Thoracic aorta (tissue), 2 donors: ENCODE measurements at regions not wholly inside any gene's neighbourhood (a gene's known extent, or its start where the extent isn't known, plus 50 kb on each side); places are given as distances from the start of the nearest gene placed in this dataset.
"Not testable (repeated sequence)": the region's sequence is repeated elsewhere in the genome, so short reads cannot be mapped to it uniquely, and the experiment has no call there.

ENCODE experiments used
- ATAC-seq: fragments of 150-250 bp; one replicate; pipeline ENCODE4 v1.8.0; 2017; ENCODE audit warnings: low read depth; ENCODE audit not compliant: insufficient number of reproducible peaks, low FRiP score
- DNase-seq: peaks from one replicate; pipeline ENCODE4 v3.0.0-alpha.2; 2020; ENCODE audit warnings: low spot score
- H3K27ac ChIP-seq, 2 donors: fragments of 200-600 bp; sonication (generic); 1 replicate in 1 of 2; 2 replicates in 1 of 2; pipeline ENCODE4 v1.5.1; 2016; ENCODE audit warnings: mild to moderate bottlenecking in 2 of 2, moderate library complexity in 2 of 2
- H3K27me3 ChIP-seq: fragments of 200-600 bp; sonication (generic); replicated peaks from 2 replicates; pipeline ENCODE4 v1.6.0; 2016; ENCODE audit warnings: mild to moderate bottlenecking; ENCODE audit not compliant: insufficient read depth
- H3K36me3 ChIP-seq: fragments of 200-600 bp; sonication (generic); one replicate; pipeline ENCODE4 v1.5.1; 2016
- H3K4me1 ChIP-seq, 2 donors: fragments of 200-600 bp; sonication (generic); 1 replicate in 1 of 2; 2 replicates in 1 of 2; pipeline versions ENCODE4 v1.5.1 to v1.6.0; 2016; ENCODE audit warnings: low read depth in 2 of 2, mild to moderate bottlenecking in 1 of 2; ENCODE audit not compliant: control insufficient read depth in 1 of 2
- H3K4me3 ChIP-seq: fragments of 200-600 bp; sonication (generic); 2 replicates; pipeline ENCODE4 v1.5.1; 2016; ENCODE audit warnings: mild to moderate bottlenecking
- H3K9me3 ChIP-seq: fragments of 200-600 bp; sonication (generic); 2 replicates; pipeline ENCODE4 v1.5.1; 2016
- TF ChIP-seq, protein P1 (sequence below): fragments of 200-600 bp; sonication (generic); IDR thresholded peaks from one replicate; pipeline ENCODE4 v1.5.1; 2019; ENCODE audit warnings: antibody characterized with exemption

DNA sequence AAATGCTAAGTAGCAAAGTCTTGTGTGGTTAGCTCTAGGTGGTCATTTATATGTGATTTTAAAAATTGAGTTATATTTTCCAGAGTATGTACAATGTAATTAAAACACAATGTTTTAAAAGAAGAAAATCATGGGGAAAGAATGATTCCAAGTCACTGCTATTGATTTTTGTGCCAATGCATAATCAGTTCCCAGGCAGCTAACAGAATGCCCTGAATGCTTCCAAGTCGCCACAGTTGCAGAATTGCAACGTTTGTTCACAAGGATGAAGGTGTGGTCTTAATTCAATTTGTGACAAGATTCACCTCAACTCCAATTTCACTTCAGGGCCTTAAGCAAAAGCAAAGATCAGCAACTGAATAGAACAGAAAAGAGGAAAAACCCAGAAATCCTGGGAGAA is 200.4 kb downstream of the SPP2 start:
- DNase-seq, result no peak
- ATAC-seq, result no peak
- no peak overlapping the region for H3K4me3 ChIP-seq
- TF ChIP-seq, protein P1, sequence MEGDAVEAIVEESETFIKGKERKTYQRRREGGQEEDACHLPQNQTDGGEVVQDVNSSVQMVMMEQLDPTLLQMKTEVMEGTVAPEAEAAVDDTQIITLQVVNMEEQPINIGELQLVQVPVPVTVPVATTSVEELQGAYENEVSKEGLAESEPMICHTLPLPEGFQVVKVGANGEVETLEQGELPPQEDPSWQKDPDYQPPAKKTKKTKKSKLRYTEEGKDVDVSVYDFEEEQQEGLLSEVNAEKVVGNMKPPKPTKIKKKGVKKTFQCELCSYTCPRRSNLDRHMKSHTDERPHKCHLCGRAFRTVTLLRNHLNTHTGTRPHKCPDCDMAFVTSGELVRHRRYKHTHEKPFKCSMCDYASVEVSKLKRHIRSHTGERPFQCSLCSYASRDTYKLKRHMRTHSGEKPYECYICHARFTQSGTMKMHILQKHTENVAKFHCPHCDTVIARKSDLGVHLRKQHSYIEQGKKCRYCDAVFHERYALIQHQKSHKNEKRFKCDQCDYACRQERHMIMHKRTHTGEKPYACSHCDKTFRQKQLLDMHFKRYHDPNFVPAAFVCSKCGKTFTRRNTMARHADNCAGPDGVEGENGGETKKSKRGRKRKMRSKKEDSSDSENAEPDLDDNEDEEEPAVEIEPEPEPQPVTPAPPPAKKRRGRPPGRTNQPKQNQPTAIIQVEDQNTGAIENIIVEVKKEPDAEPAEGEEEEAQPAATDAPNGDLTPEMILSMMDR, result no peak
- no peaks in the 10 kb centered on the region for H3K36me3 ChIP-seq
- H3K4me1 ChIP-seq, result no peaks in the 10 kb centered on the region
- no peak overlapping the region for H3K27ac ChIP-seq
- H3K27me3 ChIP-seq, result no peaks in the 10 kb centered on the region
- no peaks in the 10 kb centered on the region for H3K9me3 ChIP-seq

DNA sequence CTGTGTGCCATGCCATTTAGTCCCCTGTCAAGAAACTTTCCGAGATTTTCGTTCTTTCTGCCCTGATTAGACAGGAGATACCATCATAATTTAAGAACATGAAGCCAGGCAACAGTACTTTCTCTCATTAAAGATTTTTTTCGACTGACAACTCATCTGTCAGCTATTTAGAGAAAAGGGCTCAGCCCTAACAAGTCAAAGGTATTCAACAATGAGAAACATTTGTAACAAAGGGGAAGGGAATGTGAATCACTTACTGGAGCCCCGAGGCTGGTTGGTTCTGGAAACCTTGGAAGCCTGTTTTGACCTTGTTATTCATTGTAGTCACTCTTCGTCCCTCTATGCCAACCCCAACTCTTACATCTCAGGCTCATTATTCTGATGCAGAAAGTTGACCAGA is 199.4 kb downstream of the SPP2 start:
- Histone ChIP-seq H3K9me3 (no peaks in the 10 kb centered on the region), H3K4me3 (no peak overlapping the region), H3K4me1 (no peaks in the 10 kb centered on the region), H3K36me3 (no peaks in the 10 kb centered on the region), H3K27me3 (no peaks in the 10 kb centered on the region), H3K27ac (no peak overlapping the region)
- ATAC-seq, result no peak
- TF ChIP-seq, protein P1, result no peak
- DNase-seq, result no peak

DNA sequence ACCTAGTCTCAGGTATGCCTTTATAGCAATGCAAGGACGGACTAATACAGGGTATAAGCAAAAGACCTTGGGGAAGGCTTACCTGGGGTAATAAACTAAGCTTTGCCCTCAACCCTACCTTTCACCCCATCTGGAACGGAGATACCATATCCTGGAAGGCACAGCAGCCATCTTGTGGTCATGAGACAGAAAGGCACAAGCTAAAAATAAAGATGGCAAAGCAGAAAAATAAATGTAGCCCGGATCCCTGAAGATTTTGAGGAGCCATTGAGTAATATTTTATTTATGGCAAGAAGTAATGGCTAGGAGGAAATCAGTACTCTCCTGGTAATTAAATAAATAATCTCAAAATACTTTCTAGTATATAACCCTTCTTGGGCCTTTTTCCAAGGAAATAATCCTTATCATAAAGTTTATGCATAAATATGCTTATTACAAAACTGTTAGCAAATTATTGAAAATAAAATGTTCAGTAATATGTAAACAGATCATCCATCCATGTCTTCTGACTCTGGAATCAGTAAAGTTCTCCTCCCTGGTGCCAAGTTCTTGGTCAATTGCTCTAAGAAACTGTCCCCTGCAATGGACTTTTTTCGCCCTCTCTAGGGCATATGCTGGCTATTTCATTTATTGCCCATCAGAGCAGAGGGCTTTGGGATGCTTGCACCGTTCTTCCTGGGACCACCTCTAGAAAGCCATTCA is 198.7 kb downstream of the SPP2 start:
- Histone ChIP-seq H3K4me1 (no peaks in the 10 kb centered on the region), H3K4me3 (no peak overlapping the region), H3K27ac (no peak overlapping the region), H3K9me3 (no peaks in the 10 kb centered on the region), H3K36me3 (no peaks in the 10 kb centered on the region), H3K27me3 (no peaks in the 10 kb centered on the region)
- ATAC-seq (no peak), DNase-seq (no peak)
- TF ChIP-seq, protein P1, result no peak

DNA sequence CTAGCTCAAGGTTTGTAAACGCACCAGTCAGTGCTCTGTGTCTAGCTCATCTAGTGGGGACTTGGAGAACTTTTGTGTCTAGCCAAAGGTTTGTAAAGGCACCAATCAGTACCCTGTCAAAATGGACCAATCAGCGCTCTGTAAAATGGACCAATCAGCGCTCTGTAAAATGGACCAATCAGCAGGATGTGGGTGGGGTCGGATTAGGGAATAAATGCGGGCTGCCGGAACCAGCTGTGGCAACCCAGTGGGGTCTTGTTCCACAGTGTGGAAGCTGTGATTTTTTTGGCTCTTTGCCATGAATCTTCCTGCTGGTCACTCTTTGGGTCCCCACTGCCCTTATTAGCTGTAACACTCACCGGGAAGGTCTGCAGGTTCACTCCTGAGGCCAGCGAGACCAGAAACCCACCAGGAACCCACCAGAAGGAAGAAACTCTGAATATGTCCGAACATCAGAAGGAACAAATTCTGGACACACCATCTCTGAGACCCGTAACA is 197.8 kb downstream of the SPP2 start:
- H3K4me1 ChIP-seq, DNase-seq, H3K27me3 ChIP-seq, H3K9me3 ChIP-seq, H3K4me3 ChIP-seq, H3K27ac ChIP-seq, H3K36me3 ChIP-seq, ATAC-seq: not testable (repeated sequence)

DNA sequence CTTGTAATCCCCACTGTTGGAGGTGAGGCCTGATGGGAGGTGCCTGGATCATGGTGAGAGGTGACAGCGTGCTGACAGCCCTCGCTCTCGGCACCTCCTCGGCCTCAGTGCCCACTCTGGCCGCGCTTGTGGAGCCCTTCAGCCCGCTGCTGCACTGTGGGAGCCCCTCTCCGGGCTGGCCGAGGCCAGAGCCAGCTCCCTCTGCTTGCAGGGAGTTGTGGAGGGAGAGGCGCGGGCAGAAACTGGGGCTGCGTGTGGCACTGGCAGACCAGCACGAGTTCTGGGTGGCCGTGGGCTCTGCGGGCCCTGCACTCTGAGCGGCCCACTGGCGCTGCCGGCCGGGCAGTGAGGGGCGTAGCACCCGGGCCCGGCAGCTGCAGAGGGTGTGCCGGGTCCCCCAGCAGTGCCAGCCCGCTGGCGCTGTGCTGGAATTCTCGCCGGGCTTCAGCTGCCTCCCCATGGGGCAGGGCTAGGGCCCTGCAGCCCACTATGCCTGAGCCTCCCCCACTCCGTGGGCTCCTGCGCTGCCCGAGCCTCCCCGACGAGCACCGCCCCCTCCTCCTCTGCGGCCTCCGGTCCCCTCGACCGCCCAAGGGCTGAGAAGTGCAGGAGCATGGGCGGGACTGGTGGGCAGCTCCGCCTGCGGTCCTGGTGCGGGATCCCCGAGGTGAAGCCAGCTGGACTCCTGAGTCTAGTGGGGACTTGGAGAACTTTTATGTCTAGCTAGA is 197.1 kb downstream of the SPP2 start:
- TF ChIP-seq, protein P1, result no peak
- Histone ChIP-seq H3K4me1 (no peaks in the 10 kb centered on the region), H3K9me3 (no peaks in the 10 kb centered on the region), H3K27ac (no peak overlapping the region), H3K4me3 (no peak overlapping the region), H3K36me3 (no peaks in the 10 kb centered on the region), H3K27me3 (no peaks in the 10 kb centered on the region)
- DNase-seq (no peak), ATAC-seq (no peak)
